Nephron progenitor cell (in vitro differentiated cells): ENCODE measurements at regions not wholly inside any gene's neighbourhood (a gene's known extent, or its start where the extent isn't known, plus 50 kb on each side); places are given as distances from the start of the nearest gene placed in this dataset.

Source experiments
- DNase-seq: peaks from one replicate; pipeline ENCODE4 v3.0.0; 2021
- H3K27ac Mint-ChIP-seq: 2 replicates; pipeline ENCODE4 v1.8.0; 2021; ENCODE audit warnings: mild to moderate bottlenecking, moderate library complexity, mixed read lengths
- H3K27me3 Mint-ChIP-seq: 2 replicates; pipeline ENCODE4 v1.8.0; 2021; ENCODE audit warnings: mild to moderate bottlenecking, low read depth, mixed read lengths; ENCODE audit not compliant: poor library complexity
- H3K36me3 Mint-ChIP-seq: 2 replicates; pipeline ENCODE4 v1.8.0; 2021; ENCODE audit warnings: low read depth, mixed read lengths
- H3K4me1 Mint-ChIP-seq: 2 replicates; pipeline ENCODE4 v1.8.0; 2021; ENCODE audit warnings: mixed read lengths
- H3K4me3 Mint-ChIP-seq: 2 replicates; pipeline ENCODE4 v1.8.0; 2021; ENCODE audit warnings: mild to moderate bottlenecking, moderate library complexity, mixed read lengths
- H3K9me3 Mint-ChIP-seq: 2 replicates; pipeline ENCODE4 v1.8.0; 2021; ENCODE audit warnings: mild to moderate bottlenecking, moderate library complexity, mixed read lengths
- CTCF ChIP-seq: fragments of 200-600 bp; sonication (generic); IDR thresholded peaks from 2 replicates; pipeline ENCODE4 v1.5.0; 2021; ENCODE audit warnings: antibody characterized with exemption

GRCh38 chr2:239462671-239463506, 62.1 kb upstream of the HDAC4 start:
- no peak for DNase-seq
- TF ChIP-seq CTCF: no peak
- Mint-ChIP-seq H3K27me3 (no peaks in the 10 kb centered on the region), H3K27ac (no peak overlapping the region), H3K36me3 (no peaks in the 10 kb centered on the region), H3K4me3 (no peak overlapping the region), H3K9me3 (peaks cover 4% of the 10 kb centered on the region), H3K4me1 (peaks cover 44% of the 10 kb centered on the region)

GRCh38 chr2:239462191-239462515, 61.3 kb upstream of the HDAC4 start:
- no peak overlapping the region for H3K27ac Mint-ChIP-seq
- H3K36me3 Mint-ChIP-seq: no peaks in the 10 kb centered on the region
- H3K4me3 Mint-ChIP-seq: no peak overlapping the region
- TF ChIP-seq CTCF: no peak
- H3K4me1 Mint-ChIP-seq: peaks cover 50% of the 10 kb centered on the region
- peaks cover 4% of the 10 kb centered on the region for H3K9me3 Mint-ChIP-seq
- no peaks in the 10 kb centered on the region for H3K27me3 Mint-ChIP-seq
- DNase-seq: no peak

GRCh38 chr2:239461291-239462190, 60.7 kb upstream of the HDAC4 start:
- no peak for TF ChIP-seq CTCF
- H3K27me3 Mint-ChIP-seq: no peaks in the 10 kb centered on the region
- DNase-seq: no peak
- no peak overlapping the region for H3K27ac Mint-ChIP-seq
- H3K4me1 Mint-ChIP-seq: peaks cover 55% of the 10 kb centered on the region
- H3K9me3 Mint-ChIP-seq: peaks cover 4% of the 10 kb centered on the region
- no peak overlapping the region for H3K4me3 Mint-ChIP-seq
- H3K36me3 Mint-ChIP-seq: no peaks in the 10 kb centered on the region

DNA sequence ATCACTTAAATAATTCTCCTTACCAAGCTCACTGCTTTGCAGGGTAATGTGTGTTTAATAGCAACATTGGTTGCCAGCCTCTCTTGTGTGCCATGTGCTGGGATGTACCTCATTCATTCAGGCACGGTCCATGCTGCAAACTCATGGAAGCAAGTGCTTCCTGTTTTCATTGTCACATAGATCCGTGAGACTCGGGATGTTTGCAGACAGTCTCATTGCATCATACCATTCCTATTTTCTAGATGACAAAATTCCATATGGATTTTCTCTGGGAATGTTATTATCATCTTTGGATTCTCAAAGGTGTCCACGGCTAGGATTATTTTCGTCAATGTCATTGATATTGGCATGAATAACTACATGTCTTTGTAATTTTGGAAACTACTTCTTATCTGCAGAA, 60.0 kb upstream of the HDAC4 start:
- Mint-ChIP-seq H3K9me3 (peaks cover 4% of the 10 kb centered on the region), H3K27me3 (peaks cover 4% of the 10 kb centered on the region), H3K4me1 (peaks cover 60% of the 10 kb centered on the region), H3K36me3 (no peaks in the 10 kb centered on the region), H3K4me3 (no peak overlapping the region), H3K27ac (no peak overlapping the region)
- no peak for TF ChIP-seq CTCF
- DNase-seq: no peak

GRCh38 chr2:239459606-239460005, 58.8 kb upstream of the HDAC4 start:
- Mint-ChIP-seq H3K4me1 (peaks cover 60% of the 10 kb centered on the region), H3K9me3 (peaks cover 14% of the 10 kb centered on the region), H3K4me3 (no peak overlapping the region), H3K36me3 (no peaks in the 10 kb centered on the region), H3K27me3 (peaks cover 11% of the 10 kb centered on the region), H3K27ac (no peak overlapping the region)
- no peak for TF ChIP-seq CTCF
- DNase-seq: no peak
